HEK293 (cell line): ENCODE measurements at regions not wholly inside any gene's neighbourhood (a gene's known extent, or its start where the extent isn't known, plus 50 kb on each side); places are given as distances from the start of the nearest gene placed in this dataset.

ENCODE experiments used
- GLI4 ChIP-seq: fragments of 450-650 bp; formaldehyde crosslinking; IDR thresholded peaks from 2 replicates; pipeline ENCODE4 v1.5.1; 2016; ENCODE audit warnings: missing biosample characterization, missing genetic modification characterization
- KLF8 ChIP-seq: fragments of 450-650 bp; formaldehyde crosslinking; IDR thresholded peaks from 2 replicates; pipeline ENCODE4 v1.5.1; 2016; ENCODE audit warnings: missing biosample characterization, missing genetic modification characterization
- MYNN ChIP-seq: fragments of 450-650 bp; formaldehyde crosslinking; IDR thresholded peaks from 2 replicates; pipeline ENCODE4 v1.5.1; 2016; ENCODE audit warnings: missing biosample characterization, missing genetic modification characterization, borderline replicate concordance
- ZNF155 ChIP-seq: fragments of 450-650 bp; formaldehyde crosslinking; IDR thresholded peaks from 2 replicates; pipeline ENCODE4 v1.5.1; 2016; ENCODE audit warnings: missing biosample characterization, missing genetic modification characterization
- ZNF274 ChIP-seq, 2 experiments: fragments of 200-500 bp in 1 of 2; fragments of 450-650 bp in 1 of 2; sonication (Bioruptor generic) in 1 of 2; formaldehyde crosslinking in 1 of 2; IDR thresholded peaks; 2 replicates each; pipeline versions ENCODE4 v1.5.1 to v1.6.1; 2014 to 2016; ENCODE audit warnings: borderline replicate concordance in 1 of 2, inconsistent platforms in 1 of 2, low read length in 1 of 2, missing biosample characterization in 1 of 2, missing genetic modification characterization in 1 of 2
- ZNF302 ChIP-seq: fragments of 450-650 bp; formaldehyde crosslinking; IDR thresholded peaks from 2 replicates; pipeline ENCODE4 v1.5.1; 2016; ENCODE audit warnings: missing biosample characterization, missing genetic modification characterization, low read depth
- ZNF549 ChIP-seq: fragments of 450-650 bp; IDR thresholded peaks from 2 replicates; pipeline ENCODE4 v1.5.1; 2018; ENCODE audit warnings: missing biosample characterization, missing genetic modification characterization, mild to moderate bottlenecking, inconsistent platforms, moderate library complexity
- ZNF747 ChIP-seq: fragments of 450-650 bp; formaldehyde crosslinking; IDR thresholded peaks from 2 replicates; pipeline ENCODE4 v1.5.1; 2016; ENCODE audit warnings: missing biosample characterization, missing genetic modification characterization
- ZSCAN30 ChIP-seq: fragments of 450-650 bp; IDR thresholded peaks from 2 replicates; pipeline ENCODE4 v1.5.1; 2018; ENCODE audit warnings: missing biosample characterization, mild to moderate bottlenecking, missing genetic modification characterization, moderate library complexity
- TF ChIP-seq, protein P1 (sequence below): fragments of 450-650 bp; formaldehyde crosslinking; IDR thresholded peaks from 2 replicates; pipeline ENCODE4 v1.5.1; 2016; ENCODE audit warnings: missing biosample characterization, missing genetic modification characterization, low read depth
- TF ChIP-seq, protein P2 (sequence below): fragments of 450-650 bp; formaldehyde crosslinking; IDR thresholded peaks from 2 replicates; pipeline ENCODE4 v1.5.1; 2016; ENCODE audit warnings: missing biosample characterization, missing genetic modification characterization

DNA sequence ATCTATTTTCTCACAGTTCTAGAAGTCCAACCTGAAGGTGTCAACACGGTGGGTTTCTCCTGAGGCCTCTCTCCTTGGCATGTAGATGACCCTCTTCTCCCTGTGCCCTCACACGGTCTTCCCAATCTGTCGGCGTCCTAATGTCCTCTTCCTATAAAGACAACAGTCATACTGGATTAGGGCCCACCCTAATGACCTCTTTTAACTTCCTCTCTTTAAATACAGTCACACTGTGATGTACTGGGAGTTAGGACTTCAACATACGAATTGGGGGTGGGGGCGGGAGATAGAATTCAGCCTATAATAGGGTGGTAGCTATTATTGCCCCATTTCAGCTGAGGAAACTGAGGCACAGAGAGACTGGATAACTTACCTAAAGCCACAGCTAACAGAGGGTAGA lies 70.2 kb downstream of the SMIM20 start:
- TF ChIP-seq ZNF274 (IDR thresholded peaks at IDR 0.05; ENCODE audit: low read length) (no peak), ZNF274 (tag by site-specific recombination; IDR thresholded peaks at IDR 0.05; ENCODE audit: borderline replicate concordance) (no peak), GLI4 (tag by site-specific recombination) (no peak), ZNF549 (tag by site-specific recombination) (no peak), ZNF747 (tag by site-specific recombination) (no peak), ZNF155 (no peak), MYNN (no peak), ZNF302 (tag by site-specific recombination) (no peak), ZSCAN30 (tag by site-specific recombination) (no peak), KLF8 (tag by site-specific recombination) (no peak)
- TF ChIP-seq, protein P1, sequence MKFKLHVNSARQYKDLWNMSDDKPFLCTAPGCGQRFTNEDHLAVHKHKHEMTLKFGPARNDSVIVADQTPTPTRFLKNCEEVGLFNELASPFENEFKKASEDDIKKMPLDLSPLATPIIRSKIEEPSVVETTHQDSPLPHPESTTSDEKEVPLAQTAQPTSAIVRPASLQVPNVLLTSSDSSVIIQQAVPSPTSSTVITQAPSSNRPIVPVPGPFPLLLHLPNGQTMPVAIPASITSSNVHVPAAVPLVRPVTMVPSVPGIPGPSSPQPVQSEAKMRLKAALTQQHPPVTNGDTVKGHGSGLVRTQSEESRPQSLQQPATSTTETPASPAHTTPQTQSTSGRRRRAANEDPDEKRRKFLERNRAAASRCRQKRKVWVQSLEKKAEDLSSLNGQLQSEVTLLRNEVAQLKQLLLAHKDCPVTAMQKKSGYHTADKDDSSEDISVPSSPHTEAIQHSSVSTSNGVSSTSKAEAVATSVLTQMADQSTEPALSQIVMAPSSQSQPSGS (tag by site-specific recombination): no peak
- TF ChIP-seq, protein P2, sequence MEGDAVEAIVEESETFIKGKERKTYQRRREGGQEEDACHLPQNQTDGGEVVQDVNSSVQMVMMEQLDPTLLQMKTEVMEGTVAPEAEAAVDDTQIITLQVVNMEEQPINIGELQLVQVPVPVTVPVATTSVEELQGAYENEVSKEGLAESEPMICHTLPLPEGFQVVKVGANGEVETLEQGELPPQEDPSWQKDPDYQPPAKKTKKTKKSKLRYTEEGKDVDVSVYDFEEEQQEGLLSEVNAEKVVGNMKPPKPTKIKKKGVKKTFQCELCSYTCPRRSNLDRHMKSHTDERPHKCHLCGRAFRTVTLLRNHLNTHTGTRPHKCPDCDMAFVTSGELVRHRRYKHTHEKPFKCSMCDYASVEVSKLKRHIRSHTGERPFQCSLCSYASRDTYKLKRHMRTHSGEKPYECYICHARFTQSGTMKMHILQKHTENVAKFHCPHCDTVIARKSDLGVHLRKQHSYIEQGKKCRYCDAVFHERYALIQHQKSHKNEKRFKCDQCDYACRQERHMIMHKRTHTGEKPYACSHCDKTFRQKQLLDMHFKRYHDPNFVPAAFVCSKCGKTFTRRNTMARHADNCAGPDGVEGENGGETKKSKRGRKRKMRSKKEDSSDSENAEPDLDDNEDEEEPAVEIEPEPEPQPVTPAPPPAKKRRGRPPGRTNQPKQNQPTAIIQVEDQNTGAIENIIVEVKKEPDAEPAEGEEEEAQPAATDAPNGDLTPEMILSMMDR (tag by site-specific recombination): no peak
